HG03196 (cell line): ENCODE measurements at regions not wholly inside any gene's neighbourhood (a gene's known extent, or its start where the extent isn't known, plus 50 kb on each side); places are given as distances from the start of the nearest gene placed in this dataset.

Experiments used
- ATAC-seq: cut with Tn5 transposase; IDR thresholded peaks from one replicate; pipeline ENCODE4 v1.9.1; 2021; ENCODE audit not compliant: unreplicated experiment

DNA sequence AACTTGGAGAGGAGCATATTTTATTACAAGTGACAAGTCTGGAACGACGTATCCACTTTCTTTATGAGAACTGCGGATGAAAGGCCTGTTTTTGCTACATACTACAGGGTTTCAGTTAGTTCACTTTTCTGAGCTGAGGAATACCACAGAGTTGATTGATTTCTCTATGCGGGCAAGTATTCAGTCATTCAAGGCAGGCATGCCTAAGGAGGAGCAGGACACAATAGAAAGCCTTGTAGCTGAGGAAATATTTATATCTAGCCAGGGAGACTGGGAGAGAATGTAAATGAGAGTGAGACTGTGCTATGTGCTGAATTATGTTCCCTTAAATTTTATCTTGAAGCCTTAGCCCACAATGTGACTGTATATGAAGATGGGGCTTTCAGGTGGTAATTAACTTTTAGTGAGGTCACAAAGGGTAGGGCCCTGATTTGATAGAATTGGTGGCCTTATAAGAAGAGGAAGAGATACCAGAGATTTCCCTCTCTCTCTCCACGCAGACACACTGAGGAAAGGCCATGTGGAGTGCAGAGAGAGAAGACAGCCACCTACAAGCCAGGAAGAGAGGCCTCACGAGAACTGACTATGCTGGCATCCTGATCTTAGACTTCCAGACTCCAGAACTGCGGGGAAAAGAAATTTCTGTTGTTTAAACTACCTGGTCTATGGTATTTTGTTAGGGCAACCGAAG lies 459.0 kb upstream of the ATP2B1 start:
- ATAC-seq, result no peak

DNA sequence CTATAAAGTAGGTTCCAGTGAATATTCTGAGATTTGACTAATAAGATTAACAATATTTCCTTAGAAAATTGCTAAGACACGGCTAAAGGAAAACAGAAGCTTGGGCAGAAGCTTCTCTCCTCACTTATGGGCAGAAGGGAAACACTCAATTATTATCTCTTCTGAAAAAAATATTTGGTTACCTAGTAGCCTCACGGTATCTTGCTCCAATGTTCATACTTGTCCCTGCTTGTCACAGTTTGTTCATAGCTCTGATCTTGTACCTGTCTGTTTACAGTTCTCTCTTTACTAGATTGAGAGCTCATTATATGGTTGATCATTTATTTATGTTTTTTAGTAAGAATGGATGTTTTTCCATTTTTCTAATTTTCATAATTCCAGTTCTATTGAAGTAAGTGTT lies 458.0 kb upstream of the ATP2B1 start:
- ATAC-seq, result no peak

DNA sequence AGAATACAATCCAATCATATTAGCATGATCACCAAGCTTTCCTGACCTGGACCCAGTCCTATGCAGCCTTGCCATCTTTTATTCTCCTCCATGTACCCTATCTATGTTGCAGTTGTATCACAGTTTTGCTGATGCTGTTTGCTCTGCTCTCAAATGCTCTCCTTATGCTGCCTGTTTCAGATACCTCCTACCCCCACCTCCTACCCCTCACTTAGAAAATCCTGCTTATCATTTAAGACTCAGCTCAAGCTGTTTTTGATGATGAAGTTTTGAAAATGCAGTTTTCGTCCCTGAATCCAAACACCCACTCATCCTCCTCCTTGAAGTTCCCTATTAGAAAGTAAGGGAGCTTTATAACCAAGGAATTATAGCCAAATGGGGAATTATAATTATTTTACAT lies 457.4 kb upstream of the ATP2B1 start:
- no peak for ATAC-seq

DNA sequence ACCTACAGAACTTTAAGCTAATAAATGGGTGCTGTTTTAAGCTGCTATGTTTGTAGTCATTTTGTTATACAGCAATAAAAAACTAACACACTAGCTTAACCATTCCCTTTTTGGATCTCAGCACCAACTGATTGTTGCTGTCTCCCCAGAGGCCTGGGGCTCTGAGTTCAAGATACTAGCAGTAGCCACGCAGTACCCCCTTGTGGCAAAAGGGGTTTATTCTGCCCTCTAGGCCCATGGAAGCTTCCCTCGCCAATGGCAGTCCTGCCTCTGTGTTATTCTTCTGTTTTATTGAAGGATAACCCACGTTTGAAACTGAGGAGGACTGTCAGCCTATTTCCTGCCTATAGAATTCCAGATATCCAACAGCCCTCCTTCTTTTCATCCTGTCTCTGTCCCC lies 455.3 kb upstream of the ATP2B1 start:
- no peak for ATAC-seq

GRCh38 chr12:90153827-90154226 lies 445.2 kb upstream of the ATP2B1 start:
- no peak for ATAC-seq

DNA sequence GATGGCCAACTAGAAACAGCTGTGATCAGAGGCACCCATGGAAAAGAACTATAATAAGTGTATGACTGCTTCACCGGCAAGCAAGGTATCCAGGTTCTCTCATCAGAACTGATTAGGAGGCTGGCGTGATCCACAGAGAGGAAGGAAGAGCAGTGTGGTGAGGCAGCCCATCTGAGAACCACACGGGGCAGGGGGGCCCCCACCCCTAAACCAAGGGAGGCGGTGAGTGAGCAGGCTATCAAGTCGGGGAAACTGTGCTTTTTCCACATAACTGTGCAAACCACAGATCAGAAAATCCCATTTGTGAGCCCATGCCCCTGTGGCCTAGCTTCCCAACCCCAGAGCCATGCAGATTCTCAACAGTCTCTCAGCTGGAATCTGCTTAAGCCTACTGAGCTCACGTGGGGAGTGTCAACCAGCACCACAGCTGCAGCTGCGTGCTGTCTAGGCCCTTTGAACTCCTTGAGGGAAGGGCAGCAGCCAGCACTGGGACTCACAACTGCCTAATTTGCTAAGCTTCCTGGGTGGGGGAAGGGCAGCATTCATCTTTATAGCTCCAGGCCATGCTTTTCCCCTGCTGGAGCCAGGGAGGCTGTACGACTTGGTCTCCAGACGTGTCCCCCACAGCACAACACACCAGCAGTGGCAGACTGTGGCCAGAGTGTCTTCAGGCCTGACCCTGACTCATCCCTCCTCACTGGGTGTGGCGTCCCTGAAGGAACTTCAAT lies 444.4 kb upstream of the ATP2B1 start:
- ATAC-seq, result no peak

- ATAC-seq, result no peak
These were observed 442.9 kb upstream of the ATP2B1 start for GRCh38 chr12:90151491-90152015.

GRCh38 chr12:90149453-90149852 lies 440.8 kb upstream of the ATP2B1 start:
- ATAC-seq, result no peak

DNA sequence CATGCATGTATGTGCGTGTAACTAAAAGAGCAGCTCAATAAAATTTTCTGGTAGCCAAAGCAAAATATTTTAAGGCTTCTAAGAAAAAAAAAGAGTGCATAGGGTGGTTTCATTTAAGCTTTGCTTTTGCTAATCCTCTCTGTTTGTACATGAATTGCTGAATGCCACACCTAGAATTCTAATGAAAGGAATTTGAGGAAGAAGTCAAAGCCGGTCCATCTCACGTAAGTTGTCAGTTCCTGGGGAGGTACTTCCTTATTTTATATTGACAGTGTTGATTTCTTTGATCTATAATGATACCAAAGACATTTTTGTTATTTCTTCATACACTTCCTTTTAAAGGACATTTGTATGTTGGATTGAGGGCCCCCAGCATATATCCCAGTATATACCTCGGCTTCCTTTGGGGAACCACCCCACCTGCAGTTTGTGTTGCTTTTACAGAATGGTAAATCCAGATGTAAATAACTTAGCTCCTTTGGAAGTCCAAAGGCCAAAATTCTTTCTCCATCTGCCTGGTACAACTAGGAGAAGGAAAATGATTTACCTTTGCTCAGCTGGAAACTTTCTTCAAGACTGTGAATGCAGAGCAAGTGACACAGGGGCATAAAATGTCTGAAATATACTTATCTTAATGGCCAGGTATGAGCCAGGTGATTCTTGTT lies 420.9 kb upstream of the ATP2B1 start:
- ATAC-seq, result no peak

GRCh38 chr12:90128526-90128925 lies 419.9 kb upstream of the ATP2B1 start:
- ATAC-seq, result no peak

DNA sequence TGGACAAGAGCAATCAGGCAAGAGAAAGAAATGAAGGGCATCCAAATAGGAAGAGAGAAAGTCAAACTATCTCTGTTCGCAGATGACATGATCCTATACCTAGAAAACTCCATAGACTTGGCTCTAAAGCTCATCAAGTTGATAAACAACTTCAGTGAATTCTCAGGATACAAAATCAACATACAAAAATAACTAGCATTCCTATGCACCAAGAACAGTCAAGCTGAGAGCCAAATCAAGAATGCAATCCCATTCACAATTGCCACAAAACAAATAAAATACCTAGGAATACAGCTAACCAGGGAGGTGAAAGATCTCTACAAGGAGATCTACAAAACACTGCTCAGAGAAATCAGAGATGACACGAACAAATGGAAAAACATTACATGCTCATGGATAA lies 417.5 kb upstream of the ATP2B1 start:
- no peak for ATAC-seq

DNA sequence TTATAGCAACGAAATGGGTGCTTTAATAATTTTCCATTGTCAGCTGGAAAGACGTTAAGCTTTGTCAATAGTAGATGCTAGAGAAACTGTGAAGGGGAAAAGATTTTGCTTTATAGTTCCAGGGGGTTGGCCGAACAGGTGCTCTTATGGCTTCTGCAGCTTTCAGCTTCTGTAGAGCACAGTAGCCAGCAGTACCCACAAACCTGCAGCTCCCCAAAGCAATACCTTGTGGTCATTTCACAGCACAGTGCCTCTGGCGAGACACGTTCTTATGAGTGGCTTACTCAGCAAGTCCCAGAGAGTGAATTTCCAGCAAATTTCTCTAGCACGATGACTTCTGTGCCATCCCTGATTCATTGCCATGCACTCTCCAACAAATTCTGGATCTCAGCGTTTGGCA lies 416.3 kb upstream of the ATP2B1 start:
- ATAC-seq, result no peak

DNA sequence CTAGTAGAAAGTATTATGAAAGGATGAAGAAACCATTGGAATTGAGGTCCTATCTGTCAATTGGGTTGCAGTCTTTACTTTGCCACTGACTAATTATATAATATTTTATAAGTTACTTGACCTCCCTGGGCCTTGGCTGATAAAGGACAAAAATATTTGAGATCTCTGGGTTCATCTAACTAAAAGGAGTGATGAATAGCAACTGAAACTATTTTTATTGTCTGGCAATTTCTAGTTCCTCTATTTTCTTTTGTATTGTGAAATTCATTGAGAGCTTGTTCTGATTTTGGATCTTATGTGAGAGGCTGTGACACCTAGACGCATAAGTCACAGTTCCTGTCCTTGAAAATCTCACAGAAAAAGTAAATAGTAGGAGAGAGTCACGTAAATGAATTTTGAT lies 415.7 kb upstream of the ATP2B1 start:
- ATAC-seq, result no peak

DNA sequence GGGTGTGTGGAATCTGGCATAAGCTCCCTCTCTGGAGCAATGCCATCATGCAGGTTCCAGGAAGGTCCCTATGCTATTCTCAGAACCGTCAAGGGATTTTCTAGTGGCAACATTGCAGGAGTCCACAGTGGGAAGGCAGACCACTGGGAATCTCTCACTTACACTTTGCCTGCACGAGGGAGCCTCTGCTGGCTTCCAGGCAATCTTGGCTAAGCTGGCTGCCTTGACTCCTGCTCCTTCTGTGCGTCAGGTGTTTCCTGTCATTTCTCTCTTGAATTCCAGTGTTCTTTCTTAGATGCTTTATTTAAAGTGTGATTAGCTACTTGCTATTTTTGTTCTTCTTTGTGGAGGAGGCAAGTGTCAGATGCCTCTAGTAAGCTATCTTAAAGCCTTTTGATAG lies 414.0 kb upstream of the ATP2B1 start:
- no peak for ATAC-seq

- no peak for ATAC-seq
These were observed 412.0 kb upstream of the ATP2B1 start for GRCh38 chr12:90120627-90121026.

- ATAC-seq, result no peak
These were observed 404.0 kb upstream of the ATP2B1 start for GRCh38 chr12:90112666-90113065.

- ATAC-seq, result no peak
These were observed 403.3 kb upstream of the ATP2B1 start for GRCh38 chr12:90111791-90112580.

DNA sequence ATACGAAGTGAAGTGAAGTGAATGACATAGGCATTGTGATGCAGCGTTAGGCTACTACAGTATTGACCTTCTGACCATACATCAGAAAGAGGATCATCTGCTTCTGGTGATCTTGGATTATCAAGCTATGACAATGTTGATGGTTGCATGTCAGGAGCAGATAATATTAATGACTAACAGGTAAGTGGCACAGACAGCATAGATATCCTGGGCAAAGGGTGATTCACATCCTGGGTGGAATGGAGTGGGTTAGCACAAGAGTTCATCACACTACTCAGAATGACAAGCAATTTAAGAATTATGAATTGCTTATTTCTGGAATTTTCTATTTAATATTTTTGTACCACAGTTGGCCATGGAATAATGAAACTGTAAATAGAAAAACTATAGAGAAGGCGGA lies 397.9 kb upstream of the ATP2B1 start:
- ATAC-seq, result no peak

GRCh38 chr12:90102957-90103652 lies 394.5 kb upstream of the ATP2B1 start:
- ATAC-seq, result no peak

DNA sequence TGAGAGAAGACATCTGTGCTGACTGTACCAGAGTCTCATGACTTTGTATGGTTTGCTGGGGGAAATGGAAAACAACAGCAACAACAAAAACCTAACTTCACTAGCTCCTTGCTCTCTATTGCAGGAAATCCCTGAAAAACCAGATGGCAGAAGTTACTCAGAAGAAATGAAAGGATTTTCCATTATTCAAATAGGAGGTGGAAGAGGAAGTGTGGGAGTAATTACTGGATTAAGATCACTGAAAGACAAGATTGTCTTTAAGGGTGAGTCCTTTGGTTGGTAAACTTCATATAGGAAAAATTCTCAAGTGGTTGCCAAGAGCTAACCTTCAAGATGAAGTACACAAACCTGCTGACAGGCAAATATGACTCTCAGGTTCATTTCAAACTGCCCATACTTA lies 391.9 kb upstream of the ATP2B1 start:
- no peak for ATAC-seq

- ATAC-seq, result no peak
These were observed 390.6 kb upstream of the ATP2B1 start for GRCh38 chr12:90099288-90099687.
